KOPT-K1 (cell line): ENCODE measurements at regions not wholly inside any gene's neighbourhood (a gene's known extent, or its start where the extent isn't known, plus 50 kb on each side); places are given as distances from the start of the nearest gene placed in this dataset.

ENCODE experiments used
- H3K27ac ChIP-seq: fragments of 200-600 bp; sonication (generic); 2 replicates; pipeline ENCODE4 v1.5.1; 2016; ENCODE audit warnings: antibody characterized with exemption, mild to moderate bottlenecking, low read depth, low read length; ENCODE audit not compliant: poor library complexity, severe bottlenecking
- H3K36me3 ChIP-seq: fragments of 200-600 bp; sonication (generic); 2 replicates; pipeline ENCODE4 v1.5.1; 2017; ENCODE audit warnings: antibody characterized with exemption, mild to moderate bottlenecking, low read length, moderate library complexity; ENCODE audit not compliant: insufficient read depth
- H3K9me3 ChIP-seq: fragments of 200-600 bp; sonication (generic); 2 replicates; pipeline ENCODE4 v1.5.1; 2017; ENCODE audit warnings: antibody characterized with exemption, low read length, mild to moderate bottlenecking; ENCODE audit not compliant: insufficient read depth, poor library complexity, severe bottlenecking

- Histone ChIP-seq H3K9me3 (no peaks in the 10 kb centered on the region), H3K27ac (no peak overlapping the region), H3K36me3 (no peaks in the 10 kb centered on the region)
Observed at GRCh38 chr4:64520421-64520820, 111.2 kb upstream of the TECRL start.

DNA sequence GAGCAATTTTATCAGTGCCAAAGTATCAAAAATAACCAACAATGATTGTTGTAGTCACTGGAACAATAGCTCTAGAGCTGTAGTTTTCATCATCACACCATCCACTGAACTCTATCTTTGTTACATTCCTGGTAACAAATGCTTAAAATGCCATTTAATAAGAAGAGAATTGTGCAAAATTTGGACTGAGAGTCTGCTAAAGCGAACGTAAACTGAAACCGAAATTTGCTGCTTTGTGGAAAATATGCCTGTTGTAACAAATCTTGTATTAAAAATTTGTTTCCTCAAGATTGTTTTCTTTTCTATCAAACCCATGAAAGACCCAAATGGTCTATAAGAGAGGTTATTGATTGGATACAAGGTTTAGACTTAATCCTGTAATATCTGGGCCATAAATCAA, 109.3 kb upstream of the TECRL start:
- Histone ChIP-seq H3K9me3 (no peaks in the 10 kb centered on the region), H3K27ac (no peak overlapping the region), H3K36me3 (no peaks in the 10 kb centered on the region)

DNA sequence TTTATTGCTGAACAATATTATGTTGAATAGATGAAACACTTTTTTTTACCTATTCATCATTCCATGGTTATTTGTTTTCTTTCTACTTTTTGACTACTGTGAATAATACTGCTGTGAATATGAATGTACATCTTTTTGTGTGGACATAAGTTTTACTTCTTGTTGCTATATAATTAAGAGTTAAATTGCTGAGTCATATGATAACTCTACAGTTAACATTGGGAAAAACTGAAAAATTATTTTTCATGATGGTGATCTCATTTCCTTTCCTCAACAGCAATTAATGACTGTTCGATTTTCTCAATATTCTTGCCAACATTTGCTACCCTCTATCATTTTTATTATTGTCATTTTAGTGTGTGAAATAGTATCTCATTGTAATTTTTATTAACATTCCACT, 106.9 kb upstream of the TECRL start:
- no peaks in the 10 kb centered on the region for H3K36me3 ChIP-seq
- H3K27ac ChIP-seq, result no peak overlapping the region
- H3K9me3 ChIP-seq, result no peaks in the 10 kb centered on the region

GRCh38 chr4:64508089-64508488, 98.8 kb upstream of the TECRL start:
- no peaks in the 10 kb centered on the region for H3K36me3 ChIP-seq
- no peaks in the 10 kb centered on the region for H3K9me3 ChIP-seq
- no peak overlapping the region for H3K27ac ChIP-seq

DNA sequence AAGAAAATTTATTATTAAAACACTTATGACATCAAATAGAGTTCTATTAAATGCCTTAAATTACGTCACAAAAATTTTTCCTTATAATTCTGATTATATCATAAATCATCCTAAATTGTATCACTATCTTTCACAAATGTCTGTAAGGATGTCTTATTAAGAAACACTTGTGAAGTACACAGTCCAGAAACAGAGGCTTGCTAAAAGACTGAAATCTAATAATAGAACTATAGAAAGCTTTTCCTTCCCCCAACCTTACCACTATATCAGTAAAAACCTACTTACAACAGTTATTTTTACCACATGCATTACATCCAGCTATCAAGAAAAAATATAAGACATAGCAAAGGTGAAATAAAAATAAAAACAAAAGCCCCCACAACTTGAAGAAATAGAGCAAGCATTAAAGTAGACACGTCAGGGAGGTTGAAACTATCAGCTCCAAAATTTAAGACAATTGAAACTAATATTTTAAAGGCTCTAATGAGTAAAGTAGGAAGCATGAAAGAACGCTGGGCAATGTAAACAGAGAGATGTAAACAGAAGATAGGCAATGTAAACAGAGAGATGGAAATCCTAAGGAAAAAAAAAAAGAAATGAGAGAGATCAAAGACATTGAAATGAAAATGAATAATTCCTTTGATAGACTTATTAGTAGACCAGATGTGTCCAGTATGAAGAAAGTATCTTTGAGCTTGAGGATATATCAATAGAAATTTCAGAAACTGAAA, 94.9 kb upstream of the TECRL start:
- H3K36me3 ChIP-seq, result no peaks in the 10 kb centered on the region
- H3K27ac ChIP-seq, result no peak overlapping the region
- no peaks in the 10 kb centered on the region for H3K9me3 ChIP-seq

DNA sequence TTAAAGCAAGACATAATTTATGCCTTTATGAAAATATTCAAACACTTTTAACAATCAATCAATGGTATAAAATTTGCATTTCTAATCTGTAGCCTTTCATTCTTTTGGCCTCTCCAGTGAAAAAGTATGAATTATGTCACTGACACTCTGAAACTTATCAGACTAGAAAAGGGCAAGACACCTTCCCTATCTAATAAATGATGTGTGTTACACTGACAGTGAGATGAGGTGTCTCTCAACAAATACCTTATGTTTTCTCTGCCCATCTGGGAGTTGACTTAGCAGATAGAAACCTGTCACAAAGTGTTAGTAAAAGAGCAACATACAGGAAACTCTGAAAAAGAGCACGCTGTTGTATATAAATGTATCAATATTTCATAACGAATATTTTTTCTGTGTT, 94.2 kb upstream of the TECRL start:
- no peaks in the 10 kb centered on the region for H3K36me3 ChIP-seq
- no peak overlapping the region for H3K27ac ChIP-seq
- H3K9me3 ChIP-seq, result no peaks in the 10 kb centered on the region

- no peaks in the 10 kb centered on the region for H3K36me3 ChIP-seq
- H3K27ac ChIP-seq, result no peak overlapping the region
- no peaks in the 10 kb centered on the region for H3K9me3 ChIP-seq
Observed at GRCh38 chr4:64497491-64497890, 88.2 kb upstream of the TECRL start.

DNA sequence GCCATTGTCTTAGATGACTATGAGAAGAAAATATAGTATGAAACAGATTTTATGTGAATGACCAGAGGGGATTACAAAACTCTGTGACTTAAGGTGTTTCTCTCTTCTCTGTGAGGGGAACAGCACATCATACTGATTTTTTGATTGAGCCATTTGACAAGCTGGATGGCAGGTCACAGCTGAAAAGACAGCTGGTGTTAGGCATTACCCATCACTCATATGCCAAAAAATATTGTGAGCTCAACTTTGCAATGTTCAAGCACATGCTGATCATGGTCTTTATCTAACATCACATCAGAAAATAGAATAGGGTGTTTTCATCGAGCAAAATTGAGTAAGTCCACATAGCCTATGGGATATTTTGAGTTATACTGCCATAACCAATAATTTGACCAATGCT, 86.7 kb upstream of the TECRL start:
- Histone ChIP-seq H3K36me3 (no peaks in the 10 kb centered on the region), H3K27ac (no peak overlapping the region), H3K9me3 (no peaks in the 10 kb centered on the region)

GRCh38 chr4:64489628-64490027, 80.4 kb upstream of the TECRL start:
- no peaks in the 10 kb centered on the region for H3K9me3 ChIP-seq
- H3K36me3 ChIP-seq, result no peaks in the 10 kb centered on the region
- H3K27ac ChIP-seq, result no peak overlapping the region

GRCh38 chr4:64479338-64479737, 70.1 kb upstream of the TECRL start:
- no peak overlapping the region for H3K27ac ChIP-seq
- H3K9me3 ChIP-seq, result no peaks in the 10 kb centered on the region
- no peaks in the 10 kb centered on the region for H3K36me3 ChIP-seq

DNA sequence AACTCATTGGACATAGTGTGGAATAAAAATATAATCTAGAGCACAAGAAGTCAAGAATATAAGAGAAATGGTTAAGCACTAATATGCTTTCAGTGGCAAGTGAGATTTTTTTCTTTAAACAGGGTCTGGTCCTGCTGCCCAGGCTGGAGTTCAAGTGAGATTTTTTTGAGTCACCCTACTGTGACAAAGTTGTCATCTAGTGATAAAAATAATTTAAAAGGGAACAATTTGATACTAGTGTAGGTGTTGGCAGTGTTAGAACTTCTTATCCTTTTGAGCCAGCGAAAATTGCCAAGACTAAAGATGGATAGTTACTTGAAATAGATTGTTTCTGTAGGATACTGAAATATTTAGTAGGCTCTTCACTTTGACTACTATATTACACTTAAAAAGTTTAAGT, 67.9 kb upstream of the TECRL start:
- Histone ChIP-seq H3K36me3 (no peaks in the 10 kb centered on the region), H3K9me3 (no peaks in the 10 kb centered on the region), H3K27ac (no peak overlapping the region)

DNA sequence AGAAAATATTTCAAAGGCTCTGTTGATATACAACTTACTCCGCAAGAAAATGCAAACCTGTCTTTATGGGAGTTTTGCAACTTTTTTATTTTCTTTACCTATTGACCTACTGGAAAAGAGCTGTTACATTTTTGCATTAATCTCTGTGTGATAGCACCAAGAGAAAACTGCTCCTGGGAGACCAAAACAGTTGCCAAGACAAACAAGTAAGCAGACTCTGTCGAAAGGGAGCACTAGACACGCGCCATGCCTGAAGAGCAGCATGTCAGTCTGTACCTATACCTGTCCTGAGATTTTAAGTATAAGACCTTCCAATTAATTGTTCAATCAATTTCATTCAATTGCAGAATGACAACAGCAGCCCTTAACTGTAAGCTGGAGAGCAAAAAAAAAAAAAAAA, 56.0 kb upstream of the TECRL start:
- Histone ChIP-seq H3K27ac (no peak overlapping the region), H3K36me3 (no peaks in the 10 kb centered on the region), H3K9me3 (no peaks in the 10 kb centered on the region)

DNA sequence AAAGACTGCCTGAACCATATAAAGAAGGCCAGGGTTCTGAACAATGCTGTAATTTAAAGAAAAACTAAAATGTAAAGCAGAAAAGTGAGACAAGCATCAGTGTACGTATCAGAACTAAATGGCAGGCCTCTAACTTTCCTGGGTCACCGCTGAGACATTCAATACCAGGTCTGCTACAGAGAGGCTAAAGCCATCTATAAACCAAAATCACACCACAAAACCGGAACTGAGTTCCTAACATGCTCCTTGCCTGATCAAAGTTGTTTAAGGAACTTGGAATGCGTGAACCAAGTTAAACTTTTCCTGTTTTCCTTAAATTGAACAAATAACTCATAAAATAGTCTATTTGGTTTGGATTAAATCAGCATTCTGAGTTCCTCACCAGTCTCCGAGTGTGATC, 55.3 kb upstream of the TECRL start:
- Histone ChIP-seq H3K36me3 (no peaks in the 10 kb centered on the region), H3K27ac (no peak overlapping the region), H3K9me3 (no peaks in the 10 kb centered on the region)
